ENCODE measurements at regions not wholly inside any gene's neighbourhood (a gene's known extent, or its start where the extent isn't known, plus 50 kb on each side); places are given as distances from the start of the nearest gene placed in this dataset.

GRCh38 chr10:120641695-120642094 lies 184.7 kb downstream of the PLPP4 start:
- no peak for DNase-seq (ENCODE audit: low spot score)

- no peak for DNase-seq (ENCODE audit: low spot score)
Measured at GRCh38 chr10:120643351-120643750, 186.3 kb downstream of the PLPP4 start.

GRCh38 chr10:120644556-120645410 lies 187.8 kb downstream of the PLPP4 start:
- DNase-seq (ENCODE audit: low spot score) = no peak

- no peak for DNase-seq (ENCODE audit: low spot score)
Measured at GRCh38 chr10:120646159-120646732, 189.2 kb downstream of the PLPP4 start.

GRCh38 chr10:120646738-120647456 lies 189.9 kb downstream of the PLPP4 start:
- DNase-seq (ENCODE audit: low spot score) = no peak

- DNase-seq (ENCODE audit: low spot score) = no peak
Measured at GRCh38 chr10:120650705-120651399, 193.8 kb downstream of the PLPP4 start.

- no peak for DNase-seq (ENCODE audit: low spot score)
Measured at GRCh38 chr10:120656107-120656506, 195.1 kb upstream of the WDR11 start.

- DNase-seq (ENCODE audit: low spot score) = no peak
Measured at GRCh38 chr10:120657371-120657770, 193.8 kb upstream of the WDR11 start.

- DNase-seq (ENCODE audit: low spot score) = no peak
Measured at GRCh38 chr10:120658943-120659885, 191.9 kb upstream of the WDR11 start.

- no peak for DNase-seq (ENCODE audit: low spot score)
Measured at GRCh38 chr10:120666308-120666707, 184.9 kb upstream of the WDR11 start.

GRCh38 chr10:120667276-120667675 lies 183.9 kb upstream of the WDR11 start:
- no peak for DNase-seq (ENCODE audit: low spot score)

- DNase-seq (ENCODE audit: low spot score) = no peak
Measured at GRCh38 chr10:120671491-120671890, 179.7 kb upstream of the WDR11 start.

GRCh38 chr10:120683454-120683853 lies 167.7 kb upstream of the WDR11 start:
- no peak for DNase-seq (ENCODE audit: low spot score)

- no peak for DNase-seq (ENCODE audit: low spot score)
Measured at GRCh38 chr10:120684226-120684625, 166.9 kb upstream of the WDR11 start.

GRCh38 chr10:120685136-120685535 lies 166.0 kb upstream of the WDR11 start:
- DNase-seq (ENCODE audit: low spot score) = no peak

GRCh38 chr10:120688928-120689327 lies 162.2 kb upstream of the WDR11 start:
- DNase-seq (ENCODE audit: low spot score) = no peak

- DNase-seq (ENCODE audit: low spot score) = peak; percentile 7
Measured at GRCh38 chr10:120689777-120690529, 161.2 kb upstream of the WDR11 start.

- no peak for DNase-seq (ENCODE audit: low spot score)
Measured at GRCh38 chr10:120691625-120692024, 159.5 kb upstream of the WDR11 start.

GRCh38 chr10:120700426-120700825 lies 150.7 kb upstream of the WDR11 start:
- no peak for DNase-seq (ENCODE audit: low spot score)

GRCh38 chr10:120701381-120701780 lies 149.8 kb upstream of the WDR11 start:
- no peak for DNase-seq (ENCODE audit: low spot score)

Measured in putamen (tissue), 1 donor.